Breast epithelium (tissue), 4 donors: ENCODE measurements at regions not wholly inside any gene's neighbourhood (a gene's known extent, or its start where the extent isn't known, plus 50 kb on each side); places are given as distances from the start of the nearest gene placed in this dataset.

Experiments used
- DNase-seq, 2 donors: peaks; one replicate each; pipeline ENCODE4 v3.0.0-alpha.2; 2019; ENCODE audit warnings: low spot score in 2 of 2
- H3K27ac ChIP-seq, 2 donors: fragments of 200-600 bp; sonication (generic) in 1 of 2; one replicate each; pipeline ENCODE4 v1.5.1; 2016 to 2019; ENCODE audit warnings: mild to moderate bottlenecking in 1 of 2
- H3K27me3 ChIP-seq, 2 donors: fragments of 200-600 bp; sonication (generic) in 1 of 2; one replicate each; pipeline versions ENCODE4 v1.5.1 to v1.6.0; 2017 to 2019; ENCODE audit warnings: control low read depth in 1 of 2, mild to moderate bottlenecking in 1 of 2
- H3K36me3 ChIP-seq: fragments of 200-600 bp; one replicate; pipeline ENCODE4 v1.5.1; 2019
- H3K4me1 ChIP-seq, 2 donors: fragments of 200-600 bp; sonication (generic); one replicate each; pipeline ENCODE4 v1.5.1; 2016 to 2019; ENCODE audit warnings: control low read depth in 1 of 2
- H3K4me3 ChIP-seq, 3 donors: fragments of 200-600 bp; sonication (generic); 1 replicate in 2 of 3; 2 replicates in 1 of 3; pipeline ENCODE4 v1.5.1; 2016 to 2019; ENCODE audit warnings: mild to moderate bottlenecking in 3 of 3, moderate library complexity in 2 of 3
- H3K9me3 ChIP-seq, 2 donors: fragments of 200-600 bp; sonication (generic) in 1 of 2; one replicate each; pipeline ENCODE4 v1.5.1; 2016 to 2019; ENCODE audit warnings: control low read depth in 1 of 2
- POLR2A ChIP-seq: fragments of 450-650 bp; IDR thresholded peaks from one replicate; pipeline ENCODE4 v1.6.1; 2016; ENCODE audit warnings: antibody characterized with exemption, mild to moderate bottlenecking, moderate library complexity
- POLR2AphosphoS5 ChIP-seq, 3 donors: sonication (generic); formaldehyde crosslinking; IDR thresholded peaks; one replicate each; pipeline ENCODE4 v1.6.1; 2017; ENCODE audit warnings: antibody characterized with exemption in 3 of 3
- intact Hi-C: fragments of 100-400 bp; cut with DNase I; formaldehyde crosslinking; loops from one replicate; pipeline ENCODE4 v1.15.1; 2023; ENCODE audit warnings: low total_unique reads
- TF ChIP-seq, protein P1 (sequence below), 3 donors: fragments of 450-650 bp; IDR thresholded peaks; one replicate each; pipeline ENCODE4 v1.5.1; 2016 to 2017; ENCODE audit warnings: antibody characterized with exemption in 3 of 3, mild to moderate bottlenecking in 3 of 3, moderate library complexity in 3 of 3

DNA sequence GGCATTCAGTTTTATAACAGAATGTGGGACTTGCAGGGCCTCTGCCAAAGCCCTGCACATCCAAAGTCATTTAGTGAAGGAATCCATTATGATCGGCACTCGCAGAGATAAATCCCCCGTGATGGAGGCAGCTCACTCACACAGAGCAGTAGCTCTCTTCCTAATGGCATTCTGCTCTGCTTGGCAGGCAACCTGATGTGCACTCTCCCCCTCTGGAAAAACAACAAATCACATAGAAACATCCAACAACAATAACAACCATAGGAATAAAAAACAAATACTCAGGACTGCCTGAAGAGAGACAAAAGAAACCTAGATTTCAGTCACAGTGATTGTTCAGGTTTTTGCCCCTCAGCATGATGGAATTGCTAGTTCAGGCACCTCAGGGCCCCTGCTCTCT is 59.7 kb downstream of the NAA11 start:
- intact Hi-C loops, result no loop called here
- TF ChIP-seq POLR2A (no peak), POLR2AphosphoS5 (IDR thresholded peaks at IDR 0.05) (no peak)
- TF ChIP-seq, protein P1, sequence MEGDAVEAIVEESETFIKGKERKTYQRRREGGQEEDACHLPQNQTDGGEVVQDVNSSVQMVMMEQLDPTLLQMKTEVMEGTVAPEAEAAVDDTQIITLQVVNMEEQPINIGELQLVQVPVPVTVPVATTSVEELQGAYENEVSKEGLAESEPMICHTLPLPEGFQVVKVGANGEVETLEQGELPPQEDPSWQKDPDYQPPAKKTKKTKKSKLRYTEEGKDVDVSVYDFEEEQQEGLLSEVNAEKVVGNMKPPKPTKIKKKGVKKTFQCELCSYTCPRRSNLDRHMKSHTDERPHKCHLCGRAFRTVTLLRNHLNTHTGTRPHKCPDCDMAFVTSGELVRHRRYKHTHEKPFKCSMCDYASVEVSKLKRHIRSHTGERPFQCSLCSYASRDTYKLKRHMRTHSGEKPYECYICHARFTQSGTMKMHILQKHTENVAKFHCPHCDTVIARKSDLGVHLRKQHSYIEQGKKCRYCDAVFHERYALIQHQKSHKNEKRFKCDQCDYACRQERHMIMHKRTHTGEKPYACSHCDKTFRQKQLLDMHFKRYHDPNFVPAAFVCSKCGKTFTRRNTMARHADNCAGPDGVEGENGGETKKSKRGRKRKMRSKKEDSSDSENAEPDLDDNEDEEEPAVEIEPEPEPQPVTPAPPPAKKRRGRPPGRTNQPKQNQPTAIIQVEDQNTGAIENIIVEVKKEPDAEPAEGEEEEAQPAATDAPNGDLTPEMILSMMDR (IDR thresholded peaks at IDR 0.05), result no peak

DNA sequence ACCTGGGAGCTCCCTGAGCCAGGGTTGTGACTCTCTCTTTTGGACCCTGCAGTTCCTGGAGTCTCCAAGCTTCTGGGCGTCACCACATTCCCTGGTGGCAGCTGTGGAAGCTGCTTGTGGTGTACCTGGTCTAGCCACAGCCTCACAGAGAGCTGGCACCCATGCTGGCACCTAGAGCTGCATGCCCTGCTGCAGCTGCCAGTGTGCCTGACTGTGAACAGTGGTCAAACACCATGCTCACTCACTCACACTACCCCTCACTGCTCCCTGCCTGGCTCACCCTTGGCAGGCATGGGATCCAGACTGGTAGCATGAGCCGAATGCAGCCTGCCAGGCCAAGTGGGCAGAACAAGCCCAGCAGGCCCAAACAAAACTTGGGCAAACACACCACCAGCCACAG is 66.6 kb downstream of the NAA11 start:
- DNase-seq, result no peak
- TF ChIP-seq, protein P1 (IDR thresholded peaks at IDR 0.05), result no peak
- TF ChIP-seq POLR2A (no peak), POLR2AphosphoS5 (IDR thresholded peaks at IDR 0.05) (no peak)
- intact Hi-C loops, result no loop called here
- Histone ChIP-seq H3K4me3 (no peak overlapping the region), H3K27ac (no peak overlapping the region), H3K36me3 (no peaks in the 10 kb centered on the region), H3K9me3 (peaks cover 0 to 10% of the 10 kb centered on the region in 2 donors), H3K4me1 (no peaks in the 10 kb centered on the region), H3K27me3 (no peaks in the 10 kb centered on the region)

More for the DNA sequence above, 59.7 kb downstream of the NAA11 start:
- H3K4me1 ChIP-seq, result no peaks in the 10 kb centered on the region
- no peaks in the 10 kb centered on the region for H3K27me3 ChIP-seq
- H3K27ac ChIP-seq, result no peak overlapping the region
- no peak overlapping the region for H3K4me3 ChIP-seq
- DNase-seq, result no peak
- no peaks in the 10 kb centered on the region for H3K36me3 ChIP-seq
- H3K9me3 ChIP-seq, result no peaks in the 10 kb centered on the region

DNA sequence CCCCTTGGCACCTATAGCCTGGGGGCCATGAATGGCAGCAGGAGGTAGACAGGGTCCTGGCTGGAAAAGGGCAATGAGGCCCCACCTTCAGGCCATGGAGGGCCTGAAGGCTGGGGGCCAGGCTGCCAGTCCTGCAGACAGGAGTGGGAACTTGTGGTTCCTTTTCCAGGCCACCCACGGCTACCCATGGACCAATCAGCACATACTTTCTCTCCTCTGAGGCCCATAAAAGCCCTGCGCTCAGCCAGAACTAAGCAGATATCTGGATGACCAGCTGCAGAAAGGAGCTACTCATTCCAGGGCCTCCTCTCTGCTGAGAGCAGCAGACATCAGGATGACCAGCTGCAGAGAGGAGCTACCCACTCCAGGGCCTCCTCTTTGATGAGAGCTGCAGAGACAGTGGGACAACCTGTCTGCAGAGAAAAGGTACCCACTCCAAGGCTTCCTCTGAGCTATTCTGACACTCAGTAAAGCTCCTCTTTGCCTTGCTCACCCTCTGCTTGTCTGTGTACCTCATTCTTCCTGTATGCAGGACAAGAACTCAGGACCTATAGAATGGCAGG is 67.2 kb downstream of the NAA11 start:
- no peaks in the 10 kb centered on the region for H3K4me1 ChIP-seq
- H3K27ac ChIP-seq, result no peak overlapping the region
- DNase-seq, result no peak
- H3K36me3 ChIP-seq, result no peaks in the 10 kb centered on the region
- intact Hi-C loops, result no loop called here
- H3K27me3 ChIP-seq, result no peaks in the 10 kb centered on the region
- TF ChIP-seq, protein P1 (IDR thresholded peaks at IDR 0.05), result no peak
- TF ChIP-seq POLR2A (no peak), POLR2AphosphoS5 (IDR thresholded peaks at IDR 0.05) (no peak)
- H3K9me3 ChIP-seq, result peaks cover 0 to 10% of the 10 kb centered on the region in 2 donors
- no peak overlapping the region for H3K4me3 ChIP-seq

DNA sequence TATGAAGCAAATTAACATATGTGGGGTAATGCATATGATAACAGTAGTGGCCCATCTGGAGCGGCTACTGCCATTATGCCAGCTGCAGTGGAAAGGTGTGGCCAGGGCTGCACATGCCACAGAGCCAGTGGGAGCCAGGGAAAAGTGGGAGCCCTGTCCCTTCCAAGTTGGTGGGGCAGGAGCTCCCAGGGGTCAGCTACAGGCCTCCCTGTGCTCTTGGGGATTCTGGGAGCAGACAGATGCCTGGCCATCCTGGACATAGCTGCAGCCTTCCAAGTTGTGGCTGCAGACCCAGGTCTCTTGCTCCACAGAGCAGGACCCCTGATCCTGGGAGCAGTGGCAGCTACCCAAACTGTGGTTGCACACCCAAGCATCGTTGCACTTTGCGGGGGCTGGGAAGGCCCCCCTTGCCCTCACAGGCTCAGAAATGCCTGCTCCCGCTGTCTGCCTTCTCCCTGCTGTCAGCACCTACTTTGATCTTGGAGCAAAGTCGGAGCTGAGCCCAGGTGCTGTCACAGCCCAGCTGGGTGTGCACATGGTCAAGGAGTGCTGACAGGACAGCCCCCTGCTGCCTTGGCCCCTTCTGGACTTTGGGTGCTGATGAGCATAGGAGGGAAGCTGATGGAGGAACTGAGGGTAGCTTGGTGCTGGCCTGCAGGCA is 67.8 kb downstream of the NAA11 start:
- Histone ChIP-seq H3K27me3 (no peaks in the 10 kb centered on the region), H3K4me1 (no peaks in the 10 kb centered on the region), H3K36me3 (no peaks in the 10 kb centered on the region), H3K27ac (no peak overlapping the region), H3K4me3 (no peak overlapping the region), H3K9me3 (peaks cover 0 to 10% of the 10 kb centered on the region in 2 donors)
- TF ChIP-seq POLR2AphosphoS5 (IDR thresholded peaks at IDR 0.05) (no peak), POLR2A (no peak)
- TF ChIP-seq, protein P1 (IDR thresholded peaks at IDR 0.05), result no peak
- intact Hi-C loops, result no loop called here
- DNase-seq, result no peak

DNA sequence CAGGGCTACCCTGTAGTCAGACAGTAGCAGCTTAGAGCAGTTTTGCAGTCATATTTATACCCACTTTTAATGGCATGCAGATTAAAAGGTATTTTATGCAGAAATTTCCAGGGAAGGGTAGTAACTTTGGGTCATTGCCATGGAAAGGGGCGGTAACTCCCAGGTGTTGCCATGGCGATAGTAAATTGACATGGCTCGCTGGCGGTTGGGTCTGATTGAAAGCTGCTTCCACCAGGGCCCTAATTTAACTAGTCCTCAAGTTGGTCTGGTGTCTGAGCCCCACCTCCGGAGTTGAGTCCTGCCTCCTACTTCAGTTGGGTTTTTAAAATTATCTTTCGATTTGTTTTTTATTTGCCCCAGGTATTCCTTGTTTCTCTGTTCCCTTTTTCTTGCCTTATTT is 70.1 kb downstream of the NAA11 start:
- H3K36me3 ChIP-seq, result no peaks in the 10 kb centered on the region
- H3K4me1 ChIP-seq, result no peaks in the 10 kb centered on the region
- intact Hi-C loops, result no loop called here
- H3K27me3 ChIP-seq, result no peaks in the 10 kb centered on the region
- no peak for DNase-seq
- H3K4me3 ChIP-seq, result no peak overlapping the region
- TF ChIP-seq, protein P1 (IDR thresholded peaks at IDR 0.05), result no peak
- no peak for TF ChIP-seq POLR2A
- no peak for TF ChIP-seq POLR2AphosphoS5 (IDR thresholded peaks at IDR 0.05)
- H3K27ac ChIP-seq, result no peak overlapping the region
- peaks cover 0 to 10% of the 10 kb centered on the region in 2 donors for H3K9me3 ChIP-seq
